HCT116 (cell line): ENCODE measurements at regions not wholly inside any gene's neighbourhood (a gene's known extent, or its start where the extent isn't known, plus 50 kb on each side); places are given as distances from the start of the nearest gene placed in this dataset.
A peak's percentile ranks its signal among the peaks of the same experiment; 100 is the strongest.
"Not testable (repeated sequence)": the region's sequence is repeated elsewhere in the genome, so short reads cannot be mapped to it uniquely, and the experiment has no call there.

Experiments
- ATAC-seq: fragments of 200-7000 bp; cut with Tn5 transposase; 2 replicates; pipeline ENCODE4 v1.9.1; 2020; ENCODE audit warnings: mild to moderate bottlenecking, moderate library complexity
- BruUV-seq: library from RNA; stranded (reverse); fragments of 400-500 nt; replicated peaks from 2 replicates; lab custom pipeline; 2021; lab: Mats Ljungman, UMichigan
- CTCF ChIA-PET: fragments of 300-600 bp; sonication (Branson Sonifier 250); formaldehyde crosslinking; loops from one replicate; lab custom pipeline; 2021; ENCODE audit warnings: antibody characterized with exemption; lab: Charles Lee
- POLR2A ChIA-PET: fragments of 300-600, 350-600 bp; sonication (Branson Sonifier 250); formaldehyde crosslinking; loops from one replicate; lab custom pipeline; 2021; ENCODE audit warnings: antibody characterized with exemption; lab: Charles Lee
- RAD21 ChIA-PET, 2 experiments: fragments of 300-600 bp; sonication (Branson Sonifier 250); formaldehyde crosslinking; loops; one replicate each; lab custom pipeline; 2023; ENCODE audit warnings: low total read pairs in 2 of 2; ENCODE audit not compliant: uncharacterized antibody in 2 of 2, unreplicated experiment in 2 of 2, low non-redundant PET in 1 of 2; lab: Charles Lee
- DNase-seq: peaks from one replicate; pipeline ENCODE4 v3.0.0-alpha.2; 2010; ENCODE audit warnings: low read depth, low spot score
- H2AFZ ChIP-seq: fragments of 200-600 bp; shearing (Covaris generic), sonication (generic); 2 replicates; pipeline ENCODE4 v1.6.1; 2017; ENCODE audit warnings: low read depth, mixed run types, mixed read lengths, antibody characterized with exemption, low read length; ENCODE audit not compliant: poor library complexity, severe bottlenecking
- H3K27ac ChIP-seq: 2 replicates; pipeline ENCODE4 v1.5.1; 2012; ENCODE audit warnings: low read depth, low read length
- H3K27me3 ChIP-seq: fragments of 200-600 bp; sonication (generic); 2 replicates; pipeline ENCODE4 v1.6.1; 2016; ENCODE audit warnings: mixed run types, low read length, mixed read lengths; ENCODE audit not compliant: insufficient read depth
- H3K36me3 ChIP-seq, 2 experiments: fragments of 200-500 bp in 1 of 2; fragments of 200-600 bp in 1 of 2; sonication (Bioruptor generic) in 1 of 2; sonication (generic) in 1 of 2; 2 replicates each; pipeline versions ENCODE4 v1.5.1 to v1.6.1; 2014 to 2016; ENCODE audit warnings: low read length in 2 of 2, inconsistent platforms in 1 of 2, mixed read lengths in 1 of 2, mixed run types in 1 of 2; ENCODE audit not compliant: insufficient read depth in 2 of 2, control insufficient read depth in 1 of 2
- H3K4me1 ChIP-seq, 2 experiments: fragments of 200-600 bp in 1 of 2; sonication (generic) in 1 of 2; 2 replicates each; pipeline versions ENCODE4 v1.5.1 to v1.6.1; 2012 to 2017; ENCODE audit warnings: low read length in 2 of 2, inconsistent platforms in 1 of 2, mild to moderate bottlenecking in 1 of 2, mixed read lengths in 1 of 2, mixed run types in 1 of 2, moderate library complexity in 1 of 2; ENCODE audit not compliant: insufficient read depth in 2 of 2, control insufficient read depth in 1 of 2
- H3K4me2 ChIP-seq: fragments of 200-600 bp; sonication (generic); 2 replicates; pipeline ENCODE4 v1.6.1; 2017; ENCODE audit warnings: mixed run types, low read length, mixed read lengths
- H3K4me3 ChIP-seq, 2 experiments: fragments of 200-600 bp in 1 of 2; sonication (generic) in 1 of 2; replicated peaks in 1 of 2; 2 replicates each; pipeline ENCODE4 v1.5.1; 2011 to 2016; ENCODE audit warnings: low read length in 2 of 2, control low read depth in 1 of 2, low read depth in 1 of 2, mild to moderate bottlenecking in 1 of 2, mixed read lengths in 1 of 2, mixed run types in 1 of 2
- H3K79me2 ChIP-seq: fragments of 200-600 bp; sonication (generic); 2 replicates; pipeline ENCODE4 v1.6.1; 2017; ENCODE audit warnings: mild to moderate bottlenecking, mixed run types, low read length, moderate library complexity, mixed read lengths; ENCODE audit not compliant: insufficient read depth
- H3K9ac ChIP-seq: fragments of 200-600 bp; sonication (generic); 2 replicates; pipeline ENCODE4 v1.6.1; 2016; ENCODE audit warnings: low read length, mixed read lengths
- H3K9me2 ChIP-seq: fragments of 200-600 bp; sonication (generic), shearing (Covaris generic); 2 replicates; pipeline ENCODE4 v1.6.1; 2017; ENCODE audit warnings: mixed run types, mild to moderate bottlenecking, moderate library complexity; ENCODE audit not compliant: insufficient read depth
- H3K9me3 ChIP-seq, 2 experiments: fragments of 200-500 bp in 1 of 2; fragments of 200-600 bp in 1 of 2; sonication (Bioruptor generic) in 1 of 2; sonication (generic) in 1 of 2; 2 replicates each; pipeline ENCODE4 v1.6.1; 2014 to 2017; ENCODE audit warnings: low read length in 2 of 2, mixed read lengths in 2 of 2, inconsistent platforms in 1 of 2, low read depth in 1 of 2, mild to moderate bottlenecking in 1 of 2, mixed run types in 1 of 2, moderate library complexity in 1 of 2; ENCODE audit not compliant: control insufficient read depth in 1 of 2, insufficient read depth in 1 of 2
- H4K20me1 ChIP-seq: fragments of 200-600 bp; sonication (generic), shearing (Covaris generic); 2 replicates; pipeline ENCODE4 v1.6.1; 2017; ENCODE audit warnings: mixed run types, mild to moderate bottlenecking, moderate library complexity; ENCODE audit not compliant: insufficient read depth
- CTCF ChIP-seq, 3 experiments: fragments of 200-600 bp in 1 of 3; sonication (generic) in 1 of 3; IDR thresholded peaks in 2 of 3; conservative IDR thresholded peaks in 1 of 3; 2 replicates each; pipeline ENCODE4 v1.5.1; 2012 to 2017; ENCODE audit warnings: low read depth in 2 of 3, low read length in 2 of 3, antibody characterized with exemption in 1 of 3, borderline replicate concordance in 1 of 3, control low read depth in 1 of 3, mild to moderate bottlenecking in 1 of 3, mixed read lengths in 1 of 3, mixed run types in 1 of 3, moderate library complexity in 1 of 3; ENCODE audit not compliant: insufficient read depth in 1 of 3
- RAD21 ChIP-seq: IDR thresholded peaks from 2 replicates; pipeline ENCODE4 v1.6.1; 2012; ENCODE audit warnings: low read depth, mild to moderate bottlenecking
- intact Hi-C: fragments of 100-400 bp; cut with micrococcal nuclease; formaldehyde crosslinking; loops from 2 replicates; pipeline ENCODE4 v1.10.0; 2022

GRCh38 chr11:3580487-3581388 is 61.1 kb downstream of the ART5 start:
- H3K27me3 ChIP-seq, H3K79me2 ChIP-seq, H3K9me3 ChIP-seq, H3K9me2 ChIP-seq, BruUV-seq, H4K20me1 ChIP-seq, RAD21 ChIA-PET, H3K27ac ChIP-seq, H2AFZ ChIP-seq, H3K36me3 ChIP-seq, H3K4me1 ChIP-seq, POLR2A ChIA-PET: not testable (repeated sequence)
- ATAC-seq (peak; percentile 100), DNase-seq (peak; percentile 6)
- intact Hi-C loops, result loop anchor here (2.0 kb wide), 1 partner anchor 28 kb away; no protein-coding TSS in a partner anchor
- TF ChIP-seq RAD21 (peak; percentile 49), CTCF (IDR thresholded peaks at IDR 0.05 in 2 of 3, conservative IDR thresholded peaks at IDR 0.05 in 1 of 3; ENCODE audit: borderline replicate concordance in 1 of 3, insufficient read depth in 1 of 3, low read depth in 2 of 3, low read length in 2 of 3) (peak; percentile 45 to 55 (median 50))
- Histone ChIP-seq H3K4me3 (peak overlapping the region; percentile 39 to 52), H3K9ac (peak overlapping the region; percentile 30; the same call in 1 of the 2 replicates), H3K4me2 (peak overlapping the region; percentile 73)
- CTCF ChIA-PET, result interaction anchor here (0.6 to 0.7 kb wide), 2 partner anchors 115 to 492 kb away, joined by 3 read pairs; no protein-coding TSS in a partner anchor

GRCh38 chr11:3579600-3580459 is 62.0 kb downstream of the ART5 start:
- H3K9me3 ChIP-seq, DNase-seq, H3K9ac ChIP-seq, H3K27ac ChIP-seq, H3K4me3 ChIP-seq, H3K9me2 ChIP-seq, H3K79me2 ChIP-seq, H2AFZ ChIP-seq, ATAC-seq, CTCF ChIA-PET, H4K20me1 ChIP-seq, H3K4me2 ChIP-seq, H3K27me3 ChIP-seq, H3K36me3 ChIP-seq, BruUV-seq, RAD21 ChIA-PET, POLR2A ChIA-PET, H3K4me1 ChIP-seq: not testable (repeated sequence)
- intact Hi-C loops, result loop anchor here (2.0 kb wide), 1 partner anchor 29 kb away; no protein-coding TSS in a partner anchor

- H3K27ac ChIP-seq, H3K27me3 ChIP-seq, H3K4me3 ChIP-seq, H3K9me3 ChIP-seq, DNase-seq, H4K20me1 ChIP-seq, CTCF ChIA-PET, H2AFZ ChIP-seq, intact Hi-C loops, RAD21 ChIA-PET, H3K9me2 ChIP-seq, ATAC-seq, H3K4me1 ChIP-seq, POLR2A ChIA-PET, H3K36me3 ChIP-seq, H3K9ac ChIP-seq, H3K4me2 ChIP-seq, BruUV-seq, H3K79me2 ChIP-seq: not testable (repeated sequence)
These were observed 65.7 kb downstream of the ART5 start for GRCh38 chr11:3576066-3576604.
